HL-60 (cell line): ENCODE measurements at regions not wholly inside any gene's neighbourhood (a gene's known extent, or its start where the extent isn't known, plus 50 kb on each side); places are given as distances from the start of the nearest gene placed in this dataset.
"Not testable (repeated sequence)": the region's sequence is repeated elsewhere in the genome, so short reads cannot be mapped to it uniquely, and the experiment has no call there.

ENCODE experiments used
- DNase-seq, 2 experiments: peaks; one replicate each; pipeline ENCODE4 v3.0.0-alpha.2; 2010 to 2020; ENCODE audit warnings: low read depth in 1 of 2, low spot score in 1 of 2
- H3K27ac ChIP-seq: fragments of 250-450 bp; sonication (Bioruptor Pico); replicated peaks from 2 replicates; pipeline ENCODE4 v1.5.1; 2020; ENCODE audit warnings: mild to moderate bottlenecking, moderate library complexity
- H3K27me3 ChIP-seq: fragments of 250-450 bp; sonication (Bioruptor Pico); 2 replicates; pipeline ENCODE4 v1.5.1; 2021; ENCODE audit warnings: mild to moderate bottlenecking, moderate library complexity; ENCODE audit not compliant: insufficient read depth, poor library complexity, severe bottlenecking
- H3K4me3 ChIP-seq: replicated peaks from 2 replicates; pipeline ENCODE4 v1.5.1; 2011; ENCODE audit warnings: mild to moderate bottlenecking, control low read depth, low read length; ENCODE audit not compliant: insufficient read depth
- GABPA ChIP-seq: IDR thresholded peaks from 2 replicates; pipeline ENCODE4 v1.6.1; 2012; ENCODE audit warnings: low read depth
- POLR2AphosphoS5 ChIP-seq: IDR thresholded peaks from 2 replicates; pipeline ENCODE4 v1.6.1; 2012; ENCODE audit warnings: low read depth
- SPI1 ChIP-seq: IDR thresholded peaks from 2 replicates; pipeline ENCODE4 v1.6.1; 2012; ENCODE audit warnings: low read depth, mild to moderate bottlenecking, borderline replicate concordance
- TF ChIP-seq, protein P1 (sequence below): IDR thresholded peaks from one replicate; pipeline ENCODE4 v1.5.1; 2011; ENCODE audit warnings: low read length, control low read depth, inconsistent platforms; ENCODE audit not compliant: insufficient read depth
- TF ChIP-seq, protein P2 (sequence below): IDR thresholded peaks from 2 replicates; pipeline ENCODE4 v1.6.1; 2012; ENCODE audit warnings: low read depth; ENCODE audit not compliant: insufficient replicate concordance

DNA sequence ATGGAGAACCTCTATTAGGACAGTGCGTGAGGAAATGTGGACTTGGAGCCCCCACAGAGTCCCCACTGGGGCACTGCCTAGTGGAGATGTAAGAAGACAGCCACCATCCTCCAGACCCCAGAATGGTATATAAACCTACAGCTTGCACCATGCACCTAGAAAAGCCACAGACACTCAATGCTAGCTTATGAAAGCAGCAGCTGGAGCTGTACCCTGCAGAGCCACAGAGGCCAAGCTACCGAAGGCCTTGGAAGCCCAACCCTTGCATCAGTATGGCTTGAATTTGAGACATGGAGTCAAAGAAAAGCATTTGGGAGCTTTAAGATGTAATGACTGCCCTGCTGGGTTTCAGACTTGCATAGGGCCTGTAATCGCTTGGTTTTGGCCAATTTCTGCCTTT lies 361.3 kb downstream of the ZNF248 start:
- TF ChIP-seq GABPA: no peak
- TF ChIP-seq, protein P1, sequence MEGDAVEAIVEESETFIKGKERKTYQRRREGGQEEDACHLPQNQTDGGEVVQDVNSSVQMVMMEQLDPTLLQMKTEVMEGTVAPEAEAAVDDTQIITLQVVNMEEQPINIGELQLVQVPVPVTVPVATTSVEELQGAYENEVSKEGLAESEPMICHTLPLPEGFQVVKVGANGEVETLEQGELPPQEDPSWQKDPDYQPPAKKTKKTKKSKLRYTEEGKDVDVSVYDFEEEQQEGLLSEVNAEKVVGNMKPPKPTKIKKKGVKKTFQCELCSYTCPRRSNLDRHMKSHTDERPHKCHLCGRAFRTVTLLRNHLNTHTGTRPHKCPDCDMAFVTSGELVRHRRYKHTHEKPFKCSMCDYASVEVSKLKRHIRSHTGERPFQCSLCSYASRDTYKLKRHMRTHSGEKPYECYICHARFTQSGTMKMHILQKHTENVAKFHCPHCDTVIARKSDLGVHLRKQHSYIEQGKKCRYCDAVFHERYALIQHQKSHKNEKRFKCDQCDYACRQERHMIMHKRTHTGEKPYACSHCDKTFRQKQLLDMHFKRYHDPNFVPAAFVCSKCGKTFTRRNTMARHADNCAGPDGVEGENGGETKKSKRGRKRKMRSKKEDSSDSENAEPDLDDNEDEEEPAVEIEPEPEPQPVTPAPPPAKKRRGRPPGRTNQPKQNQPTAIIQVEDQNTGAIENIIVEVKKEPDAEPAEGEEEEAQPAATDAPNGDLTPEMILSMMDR: no peak
- TF ChIP-seq, protein P2, sequence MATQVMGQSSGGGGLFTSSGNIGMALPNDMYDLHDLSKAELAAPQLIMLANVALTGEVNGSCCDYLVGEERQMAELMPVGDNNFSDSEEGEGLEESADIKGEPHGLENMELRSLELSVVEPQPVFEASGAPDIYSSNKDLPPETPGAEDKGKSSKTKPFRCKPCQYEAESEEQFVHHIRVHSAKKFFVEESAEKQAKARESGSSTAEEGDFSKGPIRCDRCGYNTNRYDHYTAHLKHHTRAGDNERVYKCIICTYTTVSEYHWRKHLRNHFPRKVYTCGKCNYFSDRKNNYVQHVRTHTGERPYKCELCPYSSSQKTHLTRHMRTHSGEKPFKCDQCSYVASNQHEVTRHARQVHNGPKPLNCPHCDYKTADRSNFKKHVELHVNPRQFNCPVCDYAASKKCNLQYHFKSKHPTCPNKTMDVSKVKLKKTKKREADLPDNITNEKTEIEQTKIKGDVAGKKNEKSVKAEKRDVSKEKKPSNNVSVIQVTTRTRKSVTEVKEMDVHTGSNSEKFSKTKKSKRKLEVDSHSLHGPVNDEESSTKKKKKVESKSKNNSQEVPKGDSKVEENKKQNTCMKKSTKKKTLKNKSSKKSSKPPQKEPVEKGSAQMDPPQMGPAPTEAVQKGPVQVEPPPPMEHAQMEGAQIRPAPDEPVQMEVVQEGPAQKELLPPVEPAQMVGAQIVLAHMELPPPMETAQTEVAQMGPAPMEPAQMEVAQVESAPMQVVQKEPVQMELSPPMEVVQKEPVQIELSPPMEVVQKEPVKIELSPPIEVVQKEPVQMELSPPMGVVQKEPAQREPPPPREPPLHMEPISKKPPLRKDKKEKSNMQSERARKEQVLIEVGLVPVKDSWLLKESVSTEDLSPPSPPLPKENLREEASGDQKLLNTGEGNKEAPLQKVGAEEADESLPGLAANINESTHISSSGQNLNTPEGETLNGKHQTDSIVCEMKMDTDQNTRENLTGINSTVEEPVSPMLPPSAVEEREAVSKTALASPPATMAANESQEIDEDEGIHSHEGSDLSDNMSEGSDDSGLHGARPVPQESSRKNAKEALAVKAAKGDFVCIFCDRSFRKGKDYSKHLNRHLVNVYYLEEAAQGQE: no peak
- Histone ChIP-seq H3K27ac (no peak overlapping the region), H3K27me3 (no peaks in the 10 kb centered on the region), H3K4me3 (no peak overlapping the region)
- DNase-seq: no peak

DNA sequence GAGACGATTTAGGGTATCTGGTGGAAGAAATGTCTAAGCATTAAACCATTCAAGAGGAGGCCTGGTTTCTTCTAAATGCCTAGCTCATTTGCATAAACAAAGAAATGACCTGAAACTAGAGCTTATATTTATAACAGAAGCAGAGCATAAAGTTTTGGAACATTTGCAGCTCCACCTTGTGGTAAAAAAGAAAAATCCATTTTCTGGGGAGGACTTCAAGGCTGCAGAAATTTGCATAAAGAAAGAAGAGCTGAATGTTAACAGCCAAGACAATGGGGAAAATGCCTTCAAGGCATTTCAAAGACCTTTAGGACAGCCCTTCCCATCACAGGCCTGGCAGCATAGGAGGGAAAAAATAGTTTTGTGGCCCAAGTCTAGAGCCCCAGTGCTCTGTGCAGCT lies 362.0 kb downstream of the ZNF248 start:
- H3K4me3 ChIP-seq: no peak overlapping the region
- no peak overlapping the region for H3K27ac ChIP-seq
- no peak for DNase-seq
- TF ChIP-seq SPI1 (no peak), POLR2AphosphoS5 (no peak), GABPA (no peak)
- TF ChIP-seq, protein P1: no peak
- TF ChIP-seq, protein P2: no peak
- no peaks in the 10 kb centered on the region for H3K27me3 ChIP-seq

DNA sequence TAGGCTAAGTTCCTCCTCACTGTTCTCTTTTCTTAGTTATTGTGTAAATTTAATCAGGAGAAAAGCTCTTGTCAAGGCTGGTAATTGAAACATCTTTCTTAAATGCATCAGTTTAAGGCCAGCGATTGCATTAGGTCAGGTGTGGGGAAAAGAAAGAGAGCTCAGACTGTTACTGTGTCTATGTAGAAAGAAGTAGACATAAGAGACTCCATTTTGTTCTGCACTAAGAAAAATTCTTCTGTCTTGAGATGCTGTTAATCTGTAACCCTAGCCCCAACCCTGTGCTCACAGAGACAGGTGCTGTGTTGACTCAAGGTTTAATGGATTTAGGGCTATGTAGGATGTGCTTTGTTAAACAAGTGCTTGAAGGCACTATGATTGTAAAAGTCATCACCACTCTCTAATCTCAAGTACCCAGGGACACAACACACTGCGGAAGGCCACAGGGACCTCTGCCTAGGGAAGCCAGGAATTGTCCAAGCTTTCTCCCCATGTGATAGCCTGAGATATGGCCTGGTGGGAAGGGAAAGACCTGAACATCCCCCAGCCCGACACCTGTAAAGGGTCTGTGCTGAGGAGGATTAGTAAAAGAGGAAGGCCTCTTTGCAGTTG lies 364.1 kb downstream of the ZNF248 start:
- DNase-seq, H3K27me3 ChIP-seq, H3K27ac ChIP-seq, H3K4me3 ChIP-seq: not testable (repeated sequence)

DNA sequence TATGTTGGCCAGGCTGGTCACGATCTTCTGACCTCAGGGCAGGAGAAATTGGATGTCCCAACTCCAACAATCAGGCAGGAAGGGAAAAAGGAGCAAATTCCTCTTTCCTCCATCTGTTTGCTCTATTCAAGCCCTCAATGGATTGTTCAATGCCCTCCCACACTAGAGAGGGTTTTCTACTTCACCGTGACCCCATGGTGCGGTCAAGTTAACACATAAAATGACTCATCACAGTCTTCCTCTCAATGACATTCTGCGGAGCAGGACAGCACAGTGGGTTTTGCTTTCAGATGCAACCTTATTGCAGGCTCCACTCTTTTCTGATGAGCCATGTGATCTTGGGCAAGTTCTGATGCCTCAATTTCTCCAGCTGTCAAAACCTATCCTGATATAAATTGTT lies 364.9 kb downstream of the ANKRD30A start:
- TF ChIP-seq SPI1 (no peak), GABPA (no peak), POLR2AphosphoS5 (no peak)
- TF ChIP-seq, protein P1: no peak
- TF ChIP-seq, protein P2: no peak
- Histone ChIP-seq H3K27ac (no peak overlapping the region), H3K4me3 (no peak overlapping the region), H3K27me3 (no peaks in the 10 kb centered on the region)
- no peak for DNase-seq
